ENCODE measurements at regions not wholly inside any gene's neighbourhood (a gene's known extent, or its start where the extent isn't known, plus 50 kb on each side); places are given as distances from the start of the nearest gene placed in this dataset.

GRCh38 chr18:71336576-71337210 lies 1047.8 kb downstream of the SOCS6 start:
- no peak overlapping the region for H3K27ac ChIP-seq
- FAIRE-seq (no peak), DNase-seq (ENCODE audit: low read depth in 1 of 2, low spot score in 1 of 2) (no peak), ATAC-seq (no peak)
- TF ChIP-seq RARB (CRISPR knock-in tag; IDR thresholded peaks at IDR 0.05) = no peak
- no peak for TF ChIP-seq ZNF302 (CRISPR knock-in tag; IDR thresholded peaks at IDR 0.05)
- no peak for TF ChIP-seq PHF8 (IDR thresholded peaks at IDR 0.05; ENCODE audit: borderline replicate concordance, low read depth)
- TF ChIP-seq, protein P1, sequence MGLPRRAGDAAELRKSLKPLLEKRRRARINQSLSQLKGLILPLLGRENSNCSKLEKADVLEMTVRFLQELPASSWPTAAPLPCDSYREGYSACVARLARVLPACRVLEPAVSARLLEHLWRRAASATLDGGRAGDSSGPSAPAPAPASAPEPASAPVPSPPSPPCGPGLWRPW (IDR thresholded peaks at IDR 0.05) = no peak
- no peak for TF ChIP-seq CHD4 (IDR thresholded peaks at IDR 0.05; ENCODE audit: borderline replicate concordance)
- no peak for TF ChIP-seq POLR2AphosphoS2 (conservative IDR thresholded peaks at IDR 0.05; ENCODE audit: low read length)
- TF ChIP-seq, protein P2, sequence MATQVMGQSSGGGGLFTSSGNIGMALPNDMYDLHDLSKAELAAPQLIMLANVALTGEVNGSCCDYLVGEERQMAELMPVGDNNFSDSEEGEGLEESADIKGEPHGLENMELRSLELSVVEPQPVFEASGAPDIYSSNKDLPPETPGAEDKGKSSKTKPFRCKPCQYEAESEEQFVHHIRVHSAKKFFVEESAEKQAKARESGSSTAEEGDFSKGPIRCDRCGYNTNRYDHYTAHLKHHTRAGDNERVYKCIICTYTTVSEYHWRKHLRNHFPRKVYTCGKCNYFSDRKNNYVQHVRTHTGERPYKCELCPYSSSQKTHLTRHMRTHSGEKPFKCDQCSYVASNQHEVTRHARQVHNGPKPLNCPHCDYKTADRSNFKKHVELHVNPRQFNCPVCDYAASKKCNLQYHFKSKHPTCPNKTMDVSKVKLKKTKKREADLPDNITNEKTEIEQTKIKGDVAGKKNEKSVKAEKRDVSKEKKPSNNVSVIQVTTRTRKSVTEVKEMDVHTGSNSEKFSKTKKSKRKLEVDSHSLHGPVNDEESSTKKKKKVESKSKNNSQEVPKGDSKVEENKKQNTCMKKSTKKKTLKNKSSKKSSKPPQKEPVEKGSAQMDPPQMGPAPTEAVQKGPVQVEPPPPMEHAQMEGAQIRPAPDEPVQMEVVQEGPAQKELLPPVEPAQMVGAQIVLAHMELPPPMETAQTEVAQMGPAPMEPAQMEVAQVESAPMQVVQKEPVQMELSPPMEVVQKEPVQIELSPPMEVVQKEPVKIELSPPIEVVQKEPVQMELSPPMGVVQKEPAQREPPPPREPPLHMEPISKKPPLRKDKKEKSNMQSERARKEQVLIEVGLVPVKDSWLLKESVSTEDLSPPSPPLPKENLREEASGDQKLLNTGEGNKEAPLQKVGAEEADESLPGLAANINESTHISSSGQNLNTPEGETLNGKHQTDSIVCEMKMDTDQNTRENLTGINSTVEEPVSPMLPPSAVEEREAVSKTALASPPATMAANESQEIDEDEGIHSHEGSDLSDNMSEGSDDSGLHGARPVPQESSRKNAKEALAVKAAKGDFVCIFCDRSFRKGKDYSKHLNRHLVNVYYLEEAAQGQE (IDR thresholded peaks at IDR 0.05) = no peak
- TF ChIP-seq BHLHE40 (IDR thresholded peaks at IDR 0.05; ENCODE audit: low read depth, low read length) = no peak
- TF ChIP-seq EHF (CRISPR knock-in tag; IDR thresholded peaks at IDR 0.05) = no peak
- TF ChIP-seq HMGXB4 (CRISPR knock-in tag; IDR thresholded peaks at IDR 0.05; ENCODE audit: borderline replicate concordance) = no peak
- TF ChIP-seq RCOR1 (IDR thresholded peaks at IDR 0.05; ENCODE audit: low read depth, low read length) = no peak
- TF ChIP-seq KDM5A (IDR thresholded peaks at IDR 0.05) = no peak
- no peak for TF ChIP-seq HOXB5 (CRISPR knock-in tag; IDR thresholded peaks at IDR 0.05)
- no peak for TF ChIP-seq MAZ (IDR thresholded peaks at IDR 0.05; ENCODE audit: borderline replicate concordance, low read depth, low read length)
- no peak overlapping the region for H3K4me2 ChIP-seq
- no peak overlapping the region for H3K4me3 ChIP-seq
- no peaks in the 10 kb centered on the region for H3K9me3 ChIP-seq
- 17% methylated on average over 6 of the region's 6 CpGs for WGBS (ENCODE audit: missing lambda C conversion rate)
- CTCF ChIA-PET = no interaction called here
- no peaks in the 10 kb centered on the region for H3K4me1 ChIP-seq
- POLR2A ChIA-PET = no interaction called here

GRCh38 chr18:71329563-71329962 lies 1040.7 kb downstream of the SOCS6 start:
- no peak overlapping the region for H3K27ac ChIP-seq
- POLR2A ChIA-PET = no interaction called here
- no peak for TF ChIP-seq HOXB13 (CRISPR knock-in tag; IDR thresholded peaks at IDR 0.05; ENCODE audit: low read depth)
- TF ChIP-seq, protein P2 (IDR thresholded peaks at IDR 0.05) = no peak
- TF ChIP-seq CHD4 (IDR thresholded peaks at IDR 0.05; ENCODE audit: borderline replicate concordance) = no peak
- no peak for TF ChIP-seq RFX5 (IDR thresholded peaks at IDR 0.05)
- H3K4me3 ChIP-seq = no peak overlapping the region
- ATAC-seq (no peak), DNase-seq (ENCODE audit: low read depth in 1 of 2, low spot score in 1 of 2) (no peak), FAIRE-seq (no peak)
- CTCF ChIA-PET = no interaction called here
- H3K4me2 ChIP-seq = no peak overlapping the region
- no peaks in the 10 kb centered on the region for H3K9me3 ChIP-seq
- H3K4me1 ChIP-seq = no peaks in the 10 kb centered on the region
- WGBS (ENCODE audit: missing lambda C conversion rate) = 55% methylated on average over 2 of the region's 2 CpGs
